Naive thymus-derived CD4-positive, alpha-beta T cell (primary cell): ENCODE measurements at regions not wholly inside any gene's neighbourhood (a gene's known extent, or its start where the extent isn't known, plus 50 kb on each side); places are given as distances from the start of the nearest gene placed in this dataset.
A peak's percentile ranks its signal among the peaks of the same experiment; 100 is the strongest.

Experiments used
- ATAC-seq: fragments of 150-1000 bp; cut with Tn5 transposase; 2 replicates; pipeline ENCODE4 v1.10.0; 2021; ENCODE audit warnings: mild to moderate bottlenecking, moderate library complexity
- CTCF ChIA-PET: fragments of 350-600 bp; sonication (Branson Sonifier 250); formaldehyde crosslinking; loops from one replicate; lab custom pipeline; 2021; ENCODE audit warnings: antibody characterized with exemption; lab: Charles Lee
- POLR2A ChIA-PET: fragments of 350-600 bp; sonication (Branson Sonifier 250); formaldehyde crosslinking; loops from one replicate; lab custom pipeline; 2021; ENCODE audit warnings: antibody characterized with exemption, inconsistent platforms; lab: Charles Lee
- DNase-seq, 9 donors: peaks; one replicate each; pipeline versions ENCODE4 v3.0.0 to v3.0.0-alpha.2; 2020 to 2022; ENCODE audit warnings: mixed read lengths in 1 of 9
- H3K27ac ChIP-seq: one replicate; pipeline ENCODE4 v1.7.0; 2013; ENCODE audit warnings: mild to moderate bottlenecking, low read depth, low read length, moderate library complexity
- H3K27me3 ChIP-seq, 2 donors: one replicate each; pipeline ENCODE4 v1.7.0; 2013; ENCODE audit warnings: low read length in 2 of 2, mild to moderate bottlenecking in 2 of 2, moderate library complexity in 2 of 2; ENCODE audit not compliant: control insufficient read depth in 2 of 2, insufficient read depth in 2 of 2
- H3K36me3 ChIP-seq, 3 experiments: 1 replicate in 2 of 3; 2 replicates in 1 of 3; pipeline ENCODE4 v1.7.0; 2013; ENCODE audit warnings: low read length in 3 of 3, mild to moderate bottlenecking in 3 of 3, moderate library complexity in 1 of 3; ENCODE audit not compliant: insufficient read depth in 3 of 3, control insufficient read depth in 2 of 3
- H3K4me1 ChIP-seq, 2 donors: one replicate each; pipeline ENCODE4 v1.7.0; 2013; ENCODE audit warnings: low read length in 2 of 2, mild to moderate bottlenecking in 2 of 2, moderate library complexity in 1 of 2; ENCODE audit not compliant: control insufficient read depth in 2 of 2, insufficient read depth in 2 of 2
- H3K4me3 ChIP-seq: 2 replicates; pipeline ENCODE4 v1.7.0; 2013; ENCODE audit warnings: mild to moderate bottlenecking, low read length
- H3K9me3 ChIP-seq, 3 experiments: 1 replicate in 2 of 3; 2 replicates in 1 of 3; pipeline ENCODE4 v1.7.0; 2013; ENCODE audit warnings: low read length in 3 of 3; ENCODE audit not compliant: control insufficient read depth in 2 of 3
- H3K27ac Mint-ChIP-seq, 9 donors: one replicate each; pipeline ENCODE4 v1.8.0; 2020 to 2022; ENCODE audit warnings: mixed read lengths in 9 of 9, mild to moderate bottlenecking in 8 of 9, moderate library complexity in 5 of 9, inconsistent platforms in 2 of 9
- H3K27me3 Mint-ChIP-seq, 5 donors: one replicate each; pipeline ENCODE4 v1.8.0; 2021 to 2022; ENCODE audit warnings: mixed read lengths in 5 of 5, mild to moderate bottlenecking in 1 of 5
- H3K36me3 Mint-ChIP-seq, 5 donors: one replicate each; pipeline ENCODE4 v1.8.0; 2020 to 2022; ENCODE audit warnings: mixed read lengths in 5 of 5, mild to moderate bottlenecking in 3 of 5, inconsistent platforms in 1 of 5
- H3K4me1 Mint-ChIP-seq, 7 donors: one replicate each; pipeline ENCODE4 v1.8.0; 2020 to 2022; ENCODE audit warnings: mixed read lengths in 7 of 7, mild to moderate bottlenecking in 3 of 7, inconsistent platforms in 1 of 7
- H3K4me3 Mint-ChIP-seq, 10 donors: one replicate each; pipeline ENCODE4 v1.8.0; 2020 to 2022; ENCODE audit warnings: mild to moderate bottlenecking in 10 of 10, mixed read lengths in 10 of 10, moderate library complexity in 6 of 10, inconsistent platforms in 2 of 10
- H3K9me3 Mint-ChIP-seq, 11 donors: one replicate each; pipeline ENCODE4 v1.8.0; 2020 to 2022; ENCODE audit warnings: mixed read lengths in 11 of 11, mild to moderate bottlenecking in 4 of 11, inconsistent platforms in 1 of 11, moderate library complexity in 1 of 11
- intact Hi-C, 2 donors: fragments of 100-400 bp; cut with micrococcal nuclease; formaldehyde crosslinking; loops; one replicate each; pipeline ENCODE4 v1.15.1; 2023

DNA sequence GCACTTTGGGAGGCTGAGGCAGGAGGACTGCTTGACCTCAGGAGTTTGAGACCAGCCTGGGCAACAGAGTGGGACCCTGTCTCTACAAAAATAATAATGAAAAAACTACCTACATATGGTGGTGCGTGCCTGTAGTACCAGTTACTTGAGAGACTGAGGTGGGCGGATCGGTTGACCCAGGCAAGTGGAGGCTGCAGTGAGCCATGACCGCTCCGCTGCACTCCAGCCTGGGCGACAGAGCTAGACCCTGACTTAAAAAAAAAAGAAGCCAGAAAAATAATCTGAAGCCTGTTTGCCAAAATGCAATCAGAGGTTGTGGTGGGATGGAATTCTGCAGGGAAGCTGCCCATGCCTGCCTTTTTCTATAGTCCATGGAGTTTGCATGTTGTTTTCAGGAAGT is 50.4 kb upstream of the GGTA1 start:
- ATAC-seq (no peak), DNase-seq (no peak)
- no peak overlapping the region for H3K4me3 ChIP-seq
- H3K4me3 Mint-ChIP-seq, result peak overlapping the region in 1 of 10 donors; percentile 65
- POLR2A ChIA-PET, result no interaction called here
- H3K9me3 Mint-ChIP-seq, result no peaks in the 10 kb centered on the region
- intact Hi-C loops, result loop anchor here in 1 of 2 donors (10.0 kb wide), 1 partner anchor 135 kb away; no protein-coding TSS in a partner anchor
- no peaks in the 10 kb centered on the region for H3K36me3 Mint-ChIP-seq
- no peaks in the 10 kb centered on the region for H3K4me1 ChIP-seq
- CTCF ChIA-PET, result interaction anchor here (0.7 to 1.1 kb wide), 3 partner anchors 8 to 28 kb away, joined by 3 to 4 read pairs (median 3); no protein-coding TSS in a partner anchor
- peaks cover 0 to 12% (median 6%) of the 10 kb centered on the region in 7 donors for H3K4me1 Mint-ChIP-seq
- H3K27ac Mint-ChIP-seq, result no peak overlapping the region
- no peaks in the 10 kb centered on the region for H3K27me3 ChIP-seq
- H3K9me3 ChIP-seq, result no peaks in the 10 kb centered on the region
- peaks cover 20 to 55% (median 31%) of the 10 kb centered on the region in 5 donors for H3K27me3 Mint-ChIP-seq
- no peaks in the 10 kb centered on the region for H3K36me3 ChIP-seq
- H3K27ac ChIP-seq, result no peak overlapping the region

GRCh38 chr9:121550569-121551512 is 51.2 kb upstream of the GGTA1 start:
- peaks cover 0 to 12% (median 6%) of the 10 kb centered on the region in 7 donors for H3K4me1 Mint-ChIP-seq
- ChIA-PET CTCF (interaction anchor here (0.6 to 1.1 kb wide), 5 partner anchors 9 to 354 kb away, joined by 3 to 4 read pairs (median 3); no protein-coding TSS in a partner anchor), POLR2A (no interaction called here)
- H3K27me3 Mint-ChIP-seq, result peaks cover 20 to 54% (median 35%) of the 10 kb centered on the region in 5 donors
- DNase-seq, result peak; percentile 26 to 79 (median 65)
- H3K4me1 ChIP-seq, result no peaks in the 10 kb centered on the region
- no peaks in the 10 kb centered on the region for H3K27me3 ChIP-seq
- no peaks in the 10 kb centered on the region for H3K36me3 Mint-ChIP-seq
- no peak overlapping the region for H3K27ac ChIP-seq
- no peak overlapping the region for H3K27ac Mint-ChIP-seq
- H3K9me3 Mint-ChIP-seq, result no peaks in the 10 kb centered on the region
- intact Hi-C loops, result loop anchor here in 1 of 2 donors (10.0 kb wide), 1 partner anchor 134 kb away; no protein-coding TSS in a partner anchor
- no peaks in the 10 kb centered on the region for H3K36me3 ChIP-seq
- ATAC-seq, result peak; percentile 84
- no peaks in the 10 kb centered on the region for H3K9me3 ChIP-seq
- H3K4me3 ChIP-seq, result no peak overlapping the region
- H3K4me3 Mint-ChIP-seq, result peak overlapping the region in 7 of 10 donors; percentile 16 to 65 (median 37)

- H3K27me3 ChIP-seq, result no peaks in the 10 kb centered on the region
- Mint-ChIP-seq H3K4me3 (peak overlapping the region in 1 of 10 donors; percentile 65), H3K27me3 (peaks cover 18 to 51% (median 37%) of the 10 kb centered on the region in 5 donors), H3K27ac (no peak overlapping the region), H3K36me3 (no peaks in the 10 kb centered on the region), H3K4me1 (peaks cover 0 to 11% (median 6%) of the 10 kb centered on the region in 7 donors), H3K9me3 (no peaks in the 10 kb centered on the region)
- DNase-seq (no peak), ATAC-seq (peak; percentile 42)
- ChIA-PET CTCF (no interaction called here), POLR2A (no interaction called here)
- no peak overlapping the region for H3K4me3 ChIP-seq
- intact Hi-C loops, result loop anchor here in 1 of 2 donors (10.0 kb wide), 1 partner anchor 133 kb away; no protein-coding TSS in a partner anchor
- H3K27ac ChIP-seq, result no peak overlapping the region
- no peaks in the 10 kb centered on the region for H3K9me3 ChIP-seq
- H3K36me3 ChIP-seq, result no peaks in the 10 kb centered on the region
- H3K4me1 ChIP-seq, result no peaks in the 10 kb centered on the region
These were observed 52.5 kb upstream of the GGTA1 start for GRCh38 chr9:121551985-121552753.

DNA sequence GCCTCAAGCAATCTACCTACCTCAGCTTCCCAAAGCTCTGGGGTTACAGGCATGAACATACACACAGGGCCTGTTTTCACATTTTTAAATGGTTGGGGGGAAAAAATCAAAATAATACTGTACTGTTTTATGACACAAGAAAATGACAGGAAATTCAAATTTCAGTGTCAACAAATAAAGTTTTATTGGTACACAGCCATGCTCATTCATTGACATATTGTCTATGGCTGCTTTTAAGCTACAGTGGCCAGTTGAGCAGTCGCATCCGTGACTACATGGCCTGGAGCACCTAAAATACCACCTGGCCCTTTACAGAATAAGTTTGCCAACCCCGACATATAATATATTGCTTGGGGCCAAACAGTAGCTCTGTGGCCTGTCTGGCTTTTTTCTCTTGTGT is 56.4 kb upstream of the GGTA1 start:
- H3K9me3 ChIP-seq, result no peaks in the 10 kb centered on the region
- H3K27ac ChIP-seq, result no peak overlapping the region
- Mint-ChIP-seq H3K4me3 (no peak overlapping the region), H3K27me3 (peaks cover 3 to 30% (median 17%) of the 10 kb centered on the region in 5 donors), H3K4me1 (peaks cover 0 to 17% (median 3%) of the 10 kb centered on the region in 7 donors), H3K36me3 (no peaks in the 10 kb centered on the region), H3K9me3 (no peaks in the 10 kb centered on the region), H3K27ac (no peak overlapping the region)
- intact Hi-C loops, result loop anchor here in 1 of 2 donors (10.0 kb wide), 1 partner anchor 129 kb away; no protein-coding TSS in a partner anchor
- H3K4me3 ChIP-seq, result no peak overlapping the region
- H3K36me3 ChIP-seq, result no peaks in the 10 kb centered on the region
- no peak for ATAC-seq
- peaks cover 0 to 4% of the 10 kb centered on the region in 2 donors for H3K4me1 ChIP-seq
- POLR2A ChIA-PET, result no interaction called here
- no peaks in the 10 kb centered on the region for H3K27me3 ChIP-seq
- no peak for DNase-seq
- CTCF ChIA-PET, result interaction anchor here (0.6 kb wide), 1 partner anchor 10 kb away, joined by 4 read pairs; no protein-coding TSS in a partner anchor

DNA sequence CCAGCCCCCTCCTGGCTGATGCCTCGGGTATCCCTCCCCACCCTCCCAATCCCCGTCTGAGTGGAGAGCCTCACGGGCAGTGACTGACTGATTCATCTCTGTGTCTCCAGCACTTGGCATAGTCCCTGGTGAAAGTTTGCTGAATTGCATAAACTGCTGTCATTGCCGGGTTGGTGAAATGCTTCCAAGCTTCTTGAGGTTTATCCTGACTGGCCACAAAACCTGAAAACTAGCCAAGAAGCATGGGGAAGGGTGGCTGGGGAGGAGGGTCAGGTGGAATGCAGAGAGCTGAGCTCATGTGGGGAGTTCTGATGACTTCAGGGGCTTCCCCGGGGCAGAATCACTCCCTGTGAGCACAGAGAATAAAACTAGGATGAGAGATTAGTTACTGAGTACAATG is 56.9 kb upstream of the GGTA1 start:
- no peak overlapping the region for H3K27ac Mint-ChIP-seq
- Histone ChIP-seq H3K9me3 (no peaks in the 10 kb centered on the region), H3K4me1 (peaks cover 0 to 4% of the 10 kb centered on the region in 2 donors), H3K27ac (no peak overlapping the region), H3K36me3 (no peaks in the 10 kb centered on the region), H3K4me3 (no peak overlapping the region), H3K27me3 (no peaks in the 10 kb centered on the region)
- no peaks in the 10 kb centered on the region for H3K9me3 Mint-ChIP-seq
- POLR2A ChIA-PET, result no interaction called here
- peaks cover 0 to 25% (median 13%) of the 10 kb centered on the region in 5 donors for H3K27me3 Mint-ChIP-seq
- DNase-seq (no peak), ATAC-seq (no peak)
- H3K36me3 Mint-ChIP-seq, result no peaks in the 10 kb centered on the region
- CTCF ChIA-PET, result interaction anchor here (0.6 kb wide), 1 partner anchor 10 kb away, joined by 4 read pairs; no protein-coding TSS in a partner anchor
- H3K4me1 Mint-ChIP-seq, result peaks cover 0 to 14% (median 0%) of the 10 kb centered on the region in 7 donors
- no peak overlapping the region for H3K4me3 Mint-ChIP-seq
- intact Hi-C loops, result loop anchor here in 1 of 2 donors (10.0 kb wide), 1 partner anchor 128 kb away; no protein-coding TSS in a partner anchor
